Heart left ventricle (tissue), 13 donors: ENCODE measurements at regions not wholly inside any gene's neighbourhood (a gene's known extent, or its start where the extent isn't known, plus 50 kb on each side); places are given as distances from the start of the nearest gene placed in this dataset.

Experiments
- CTCF ChIP-seq, 12 donors: fragments of 200-600 bp; sonication (generic) in 4 of 12; IDR thresholded peaks; one replicate each; pipeline versions ENCODE4 v1.5.0 to v1.8.0; 2018 to 2022; ENCODE audit warnings: antibody characterized with exemption in 12 of 12, mild to moderate bottlenecking in 5 of 12
- POLR2A ChIP-seq, 2 donors: fragments of 450-650 bp; IDR thresholded peaks; one replicate each; pipeline ENCODE4 v1.6.1; 2017; ENCODE audit warnings: antibody characterized with exemption in 2 of 2, mild to moderate bottlenecking in 2 of 2, moderate library complexity in 2 of 2
- donor health status: ischemic (EF 13 %, LVEDD 7.1; RV severe dilation, severe dysfunction).
- donor health status: DM: no; HTN: yes; CAD: no.
- donor health status: DM: no; HTN: no; CAD: no.
- donor health status: ischemic (EF 25% LVEDD 6.9; RV normal size, moderate dysfunction).
- donor health status: ischemic (EF 25% LVEDD 5.7; RV mildly dilated, moderate dysfunction).
- donor health status: ischemic (EF 35%, LVEDD 5.7; RV mildly dilated, moderate dysfunction).
- donor health status: nonischemic (EF 11% LVEDD 7.7; RV severe dilation, severe dysfunction).
- donor health status: DM: yes; HTN: yes; CAD: no.
- donor health status: PGD.
- donor health status: ischemic (EF 29% LVEDD 5.4; RV normal size, mild dysfunction).
- donor health status: nonischemic (EF 23%, LVEDD 6.1; RV moderate dilation, normal function).

GRCh38 chr9:26551451-26551850, 341.2 kb downstream of the CAAP1 start:
- TF ChIP-seq CTCF (IDR thresholded peaks at IDR 0.05) (no peak), POLR2A (IDR thresholded peaks at IDR 0.05) (no peak)
